ENCODE measurements at regions not wholly inside any gene's neighbourhood (a gene's known extent, or its start where the extent isn't known, plus 50 kb on each side); places are given as distances from the start of the nearest gene placed in this dataset.
"Not testable (repeated sequence)": the region's sequence is repeated elsewhere in the genome, so short reads cannot be mapped to it uniquely, and the experiment has no call there.

GRCh38 chr1:146688893-146689292 lies 249.2 kb upstream of the NBPF12 start:
- H2BK120ac ChIP-seq (ENCODE audit: low read depth, low read length); H2AFZ ChIP-seq (ENCODE audit: low read length); H3K23ac ChIP-seq (ENCODE audit: low read depth, low read length, poor library complexity); H3K4me3 ChIP-seq (ENCODE audit: low read length in 2 of 2); H3K79me1 ChIP-seq (ENCODE audit: low read depth, low read length); H3K9ac ChIP-seq (ENCODE audit: low read depth, low read length, poor library complexity); H3K27ac ChIP-seq (replicated peaks; ENCODE audit: low read length); H3K18ac ChIP-seq (ENCODE audit: low read length); H3K9me3 ChIP-seq (replicated peaks in 1 of 2; ENCODE audit: control insufficient read depth in 2 of 2, insufficient read depth in 1 of 2, low read depth in 1 of 2, low read length in 2 of 2); H2BK5ac ChIP-seq (ENCODE audit: low read length); H4K91ac ChIP-seq (ENCODE audit: low read depth, low read length, poor library complexity); H3K14ac ChIP-seq (ENCODE audit: low read length); DNase-seq (ENCODE audit: low spot score); H3K4me2 ChIP-seq (ENCODE audit: insufficient read depth, low read length, poor library complexity, severe bottlenecking); H3K4me1 ChIP-seq (ENCODE audit: control insufficient read depth in 2 of 2, insufficient read depth in 1 of 2, low read depth in 1 of 2, low read length in 2 of 2); H2AK5ac ChIP-seq (ENCODE audit: low read depth, low read length); H3K27me3 ChIP-seq (ENCODE audit: control insufficient read depth in 3 of 3, insufficient read depth in 3 of 3, low read depth in 1 of 3, low read length in 3 of 3); H4K8ac ChIP-seq (ENCODE audit: low read depth, low read length); H2BK12ac ChIP-seq (ENCODE audit: low read length); H3K36me3 ChIP-seq (replicated peaks in 1 of 2; ENCODE audit: control insufficient read depth in 2 of 2, insufficient read depth in 2 of 2, low read length in 2 of 2); H2BK15ac ChIP-seq (ENCODE audit: low read length); H3K4ac ChIP-seq (ENCODE audit: low read length): not testable (repeated sequence)
- WGBS, 2 donors (ENCODE audit: extremely low coverage in 2 of 2, insufficient read length in 2 of 2, insufficient replicate concordance in 1 of 2): no CpG with 5 or more reads among the region's 3 CpGs

GRCh38 chr1:146686777-146687366 lies 251.3 kb upstream of the NBPF12 start:
- not testable (repeated sequence) for H3K27me3 ChIP-seq (ENCODE audit: control insufficient read depth in 3 of 3, insufficient read depth in 3 of 3, low read depth in 1 of 3, low read length in 3 of 3); H2AFZ ChIP-seq (ENCODE audit: low read length); H2BK5ac ChIP-seq (ENCODE audit: low read length); H2BK12ac ChIP-seq (ENCODE audit: low read length); H2AK5ac ChIP-seq (ENCODE audit: low read depth, low read length); H3K9ac ChIP-seq (ENCODE audit: low read depth, low read length, poor library complexity); H4K91ac ChIP-seq (ENCODE audit: low read depth, low read length, poor library complexity); H3K4me1 ChIP-seq (ENCODE audit: control insufficient read depth in 2 of 2, insufficient read depth in 1 of 2, low read depth in 1 of 2, low read length in 2 of 2); H3K4ac ChIP-seq (ENCODE audit: low read length); H3K36me3 ChIP-seq (replicated peaks in 1 of 2; ENCODE audit: control insufficient read depth in 2 of 2, insufficient read depth in 2 of 2, low read length in 2 of 2); H3K14ac ChIP-seq (ENCODE audit: low read length); H4K8ac ChIP-seq (ENCODE audit: low read depth, low read length); H3K23ac ChIP-seq (ENCODE audit: low read depth, low read length, poor library complexity); H3K27ac ChIP-seq (replicated peaks; ENCODE audit: low read length); H3K9me3 ChIP-seq (replicated peaks in 1 of 2; ENCODE audit: control insufficient read depth in 2 of 2, insufficient read depth in 1 of 2, low read depth in 1 of 2, low read length in 2 of 2); H2BK120ac ChIP-seq (ENCODE audit: low read depth, low read length); H3K4me2 ChIP-seq (ENCODE audit: insufficient read depth, low read length, poor library complexity, severe bottlenecking); H3K18ac ChIP-seq (ENCODE audit: low read length); H3K79me1 ChIP-seq (ENCODE audit: low read depth, low read length); DNase-seq (ENCODE audit: low spot score); H3K4me3 ChIP-seq (ENCODE audit: low read length in 2 of 2); H2BK15ac ChIP-seq (ENCODE audit: low read length)
- WGBS, 2 donors (ENCODE audit: extremely low coverage in 2 of 2, insufficient read length in 2 of 2, insufficient replicate concordance in 1 of 2): no CpG with 5 or more reads among the region's 4 CpGs

- H2AFZ ChIP-seq (ENCODE audit: low read length); H2BK12ac ChIP-seq (ENCODE audit: low read length); H3K27ac ChIP-seq (replicated peaks; ENCODE audit: low read length); H3K27me3 ChIP-seq (ENCODE audit: control insufficient read depth in 3 of 3, insufficient read depth in 3 of 3, low read depth in 1 of 3, low read length in 3 of 3); H2BK5ac ChIP-seq (ENCODE audit: low read length); H3K79me1 ChIP-seq (ENCODE audit: low read depth, low read length); H2AK5ac ChIP-seq (ENCODE audit: low read depth, low read length); H3K4me3 ChIP-seq (ENCODE audit: low read length in 2 of 2); H3K4me1 ChIP-seq (ENCODE audit: control insufficient read depth in 2 of 2, insufficient read depth in 1 of 2, low read depth in 1 of 2, low read length in 2 of 2); H3K4me2 ChIP-seq (ENCODE audit: insufficient read depth, low read length, poor library complexity, severe bottlenecking); H3K14ac ChIP-seq (ENCODE audit: low read length); H3K18ac ChIP-seq (ENCODE audit: low read length); H4K91ac ChIP-seq (ENCODE audit: low read depth, low read length, poor library complexity); H2BK15ac ChIP-seq (ENCODE audit: low read length); H3K9me3 ChIP-seq (replicated peaks in 1 of 2; ENCODE audit: control insufficient read depth in 2 of 2, insufficient read depth in 1 of 2, low read depth in 1 of 2, low read length in 2 of 2); H3K23ac ChIP-seq (ENCODE audit: low read depth, low read length, poor library complexity); H3K36me3 ChIP-seq (replicated peaks in 1 of 2; ENCODE audit: control insufficient read depth in 2 of 2, insufficient read depth in 2 of 2, low read length in 2 of 2); DNase-seq (ENCODE audit: low spot score); H3K9ac ChIP-seq (ENCODE audit: low read depth, low read length, poor library complexity); H4K8ac ChIP-seq (ENCODE audit: low read depth, low read length); H3K4ac ChIP-seq (ENCODE audit: low read length); H2BK120ac ChIP-seq (ENCODE audit: low read depth, low read length): not testable (repeated sequence)
- no CpG with 5 or more reads among the region's 5 CpGs for WGBS, 2 donors (ENCODE audit: extremely low coverage in 2 of 2, insufficient read length in 2 of 2, insufficient replicate concordance in 1 of 2)
These were observed 255.0 kb upstream of the NBPF12 start for GRCh38 chr1:146683126-146683429.

- H2AFZ ChIP-seq (ENCODE audit: low read length); H3K36me3 ChIP-seq (replicated peaks in 1 of 2; ENCODE audit: control insufficient read depth in 2 of 2, insufficient read depth in 2 of 2, low read length in 2 of 2); H3K14ac ChIP-seq (ENCODE audit: low read length); H3K4me1 ChIP-seq (ENCODE audit: control insufficient read depth in 2 of 2, insufficient read depth in 1 of 2, low read depth in 1 of 2, low read length in 2 of 2); H2AK5ac ChIP-seq (ENCODE audit: low read depth, low read length); H3K4ac ChIP-seq (ENCODE audit: low read length); H3K27me3 ChIP-seq (ENCODE audit: control insufficient read depth in 3 of 3, insufficient read depth in 3 of 3, low read depth in 1 of 3, low read length in 3 of 3); H2BK15ac ChIP-seq (ENCODE audit: low read length); H3K79me1 ChIP-seq (ENCODE audit: low read depth, low read length); H3K9me3 ChIP-seq (replicated peaks in 1 of 2; ENCODE audit: control insufficient read depth in 2 of 2, insufficient read depth in 1 of 2, low read depth in 1 of 2, low read length in 2 of 2); H2BK120ac ChIP-seq (ENCODE audit: low read depth, low read length); H3K27ac ChIP-seq (replicated peaks; ENCODE audit: low read length); H2BK5ac ChIP-seq (ENCODE audit: low read length); H3K9ac ChIP-seq (ENCODE audit: low read depth, low read length, poor library complexity); H4K91ac ChIP-seq (ENCODE audit: low read depth, low read length, poor library complexity); DNase-seq (ENCODE audit: low spot score); H3K4me2 ChIP-seq (ENCODE audit: insufficient read depth, low read length, poor library complexity, severe bottlenecking); H2BK12ac ChIP-seq (ENCODE audit: low read length); H3K18ac ChIP-seq (ENCODE audit: low read length); H3K4me3 ChIP-seq (ENCODE audit: low read length in 2 of 2); H4K8ac ChIP-seq (ENCODE audit: low read depth, low read length); H3K23ac ChIP-seq (ENCODE audit: low read depth, low read length, poor library complexity): not testable (repeated sequence)
- WGBS, 2 donors (ENCODE audit: extremely low coverage in 2 of 2, insufficient read length in 2 of 2, insufficient replicate concordance in 1 of 2): no CpG with 5 or more reads among the region's 11 CpGs
These were observed 255.6 kb upstream of the NBPF12 start for GRCh38 chr1:146682227-146683125.
